Bronchial epithelial cell (primary cell): ENCODE measurements at regions not wholly inside any gene's neighbourhood (a gene's known extent, or its start where the extent isn't known, plus 50 kb on each side); places are given as distances from the start of the nearest gene placed in this dataset.

Experiments
- DNase-seq: peaks from one replicate; pipeline ENCODE4 v3.0.0-alpha.2; 2010; ENCODE audit warnings: low read depth
- FAIRE-seq: peaks from 2 replicates; lab custom pipeline; 2011; peaks lifted over from hg19 to GRCh38; lab: Jason Lieb, UNC
- H3K27me3 ChIP-seq: 2 replicates; pipeline ENCODE4 v1.5.1; 2011; ENCODE audit warnings: low read length; ENCODE audit not compliant: control insufficient read depth, insufficient read depth
- H3K36me3 ChIP-seq: 2 replicates; pipeline ENCODE4 v1.5.1; 2011; ENCODE audit warnings: low read length; ENCODE audit not compliant: control insufficient read depth, insufficient read depth
- H3K4me3 ChIP-seq: 2 replicates; pipeline ENCODE4 v1.5.1; 2011; ENCODE audit warnings: mild to moderate bottlenecking, low read depth, low read length, control low read depth
- TF ChIP-seq, protein P1 (sequence below): IDR thresholded peaks from 2 replicates; pipeline ENCODE4 v1.5.1; 2011; ENCODE audit warnings: mild to moderate bottlenecking, moderate library complexity, low read length, control low read depth, inconsistent platforms; ENCODE audit not compliant: insufficient read depth, severe bottlenecking

DNA sequence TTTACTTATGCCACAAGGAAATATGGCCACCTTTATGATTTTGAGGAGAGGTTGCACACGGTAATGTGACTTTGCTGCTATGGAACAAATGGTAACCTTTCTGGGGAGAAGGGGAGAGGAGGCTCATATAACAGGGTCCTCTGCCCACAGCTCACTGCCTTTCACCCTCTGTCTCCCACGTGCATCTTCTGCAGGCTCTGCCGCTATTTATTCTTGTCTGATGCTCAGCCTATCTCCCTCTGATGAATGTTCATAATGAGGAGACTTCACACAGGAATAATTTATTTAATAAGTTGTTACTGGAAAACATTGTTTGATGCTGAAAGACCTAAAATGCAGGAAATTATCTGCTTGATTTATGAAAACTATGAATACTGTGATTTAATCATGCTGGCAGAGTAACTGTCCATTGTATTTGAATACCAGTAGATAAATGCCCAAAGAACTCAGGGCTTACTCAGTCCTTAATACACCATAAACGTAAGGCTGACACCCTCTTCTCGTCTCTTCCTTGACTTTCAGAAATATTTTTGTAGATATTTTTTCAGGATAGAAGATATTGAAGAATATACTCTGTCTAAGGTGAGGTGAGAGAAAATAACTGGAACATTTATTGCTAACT is 721.1 kb downstream of the QKI start:
- FAIRE-seq (no peak), DNase-seq (no peak)
- TF ChIP-seq, protein P1, sequence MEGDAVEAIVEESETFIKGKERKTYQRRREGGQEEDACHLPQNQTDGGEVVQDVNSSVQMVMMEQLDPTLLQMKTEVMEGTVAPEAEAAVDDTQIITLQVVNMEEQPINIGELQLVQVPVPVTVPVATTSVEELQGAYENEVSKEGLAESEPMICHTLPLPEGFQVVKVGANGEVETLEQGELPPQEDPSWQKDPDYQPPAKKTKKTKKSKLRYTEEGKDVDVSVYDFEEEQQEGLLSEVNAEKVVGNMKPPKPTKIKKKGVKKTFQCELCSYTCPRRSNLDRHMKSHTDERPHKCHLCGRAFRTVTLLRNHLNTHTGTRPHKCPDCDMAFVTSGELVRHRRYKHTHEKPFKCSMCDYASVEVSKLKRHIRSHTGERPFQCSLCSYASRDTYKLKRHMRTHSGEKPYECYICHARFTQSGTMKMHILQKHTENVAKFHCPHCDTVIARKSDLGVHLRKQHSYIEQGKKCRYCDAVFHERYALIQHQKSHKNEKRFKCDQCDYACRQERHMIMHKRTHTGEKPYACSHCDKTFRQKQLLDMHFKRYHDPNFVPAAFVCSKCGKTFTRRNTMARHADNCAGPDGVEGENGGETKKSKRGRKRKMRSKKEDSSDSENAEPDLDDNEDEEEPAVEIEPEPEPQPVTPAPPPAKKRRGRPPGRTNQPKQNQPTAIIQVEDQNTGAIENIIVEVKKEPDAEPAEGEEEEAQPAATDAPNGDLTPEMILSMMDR = no peak
- no peaks in the 10 kb centered on the region for H3K27me3 ChIP-seq
- H3K36me3 ChIP-seq = no peaks in the 10 kb centered on the region
- no peak overlapping the region for H3K4me3 ChIP-seq

GRCh38 chr6:164133095-164133494 is 718.6 kb downstream of the QKI start:
- DNase-seq (peak; percentile 6), FAIRE-seq (no peak)
- H3K4me3 ChIP-seq = no peak overlapping the region
- no peaks in the 10 kb centered on the region for H3K27me3 ChIP-seq
- H3K36me3 ChIP-seq = no peaks in the 10 kb centered on the region
- TF ChIP-seq, protein P1 = no peak

GRCh38 chr6:164130585-164130984 is 716.1 kb downstream of the QKI start:
- TF ChIP-seq, protein P1 = no peak
- H3K27me3 ChIP-seq = no peaks in the 10 kb centered on the region
- H3K4me3 ChIP-seq = no peak overlapping the region
- FAIRE-seq (no peak), DNase-seq (no peak)
- H3K36me3 ChIP-seq = no peaks in the 10 kb centered on the region

GRCh38 chr6:164130151-164130550 is 715.6 kb downstream of the QKI start:
- DNase-seq (no peak), FAIRE-seq (no peak)
- Histone ChIP-seq H3K4me3 (no peak overlapping the region), H3K36me3 (no peaks in the 10 kb centered on the region), H3K27me3 (no peaks in the 10 kb centered on the region)
- TF ChIP-seq, protein P1 = no peak

GRCh38 chr6:164129218-164129617 is 714.7 kb downstream of the QKI start:
- Histone ChIP-seq H3K27me3 (no peaks in the 10 kb centered on the region), H3K4me3 (no peak overlapping the region), H3K36me3 (no peaks in the 10 kb centered on the region)
- TF ChIP-seq, protein P1 = no peak
- FAIRE-seq (no peak), DNase-seq (no peak)

GRCh38 chr6:164128101-164128500 is 713.6 kb downstream of the QKI start:
- DNase-seq (no peak), FAIRE-seq (peak; percentile 13)
- TF ChIP-seq, protein P1 = no peak

More at GRCh38 chr6:164128101-164128500, 713.6 kb downstream of the QKI start:
- no peaks in the 10 kb centered on the region for H3K36me3 ChIP-seq
- H3K4me3 ChIP-seq = no peak overlapping the region
- no peaks in the 10 kb centered on the region for H3K27me3 ChIP-seq
